Suppressor macrophage treated with lipopolysaccharide for 1 hour (primary cell): ENCODE measurements at regions not wholly inside any gene's neighbourhood (a gene's known extent, or its start where the extent isn't known, plus 50 kb on each side); places are given as distances from the start of the nearest gene placed in this dataset.

Experiments used
- DNase-seq, 3 donors: peaks; one replicate each; pipeline ENCODE4 v3.0.0-alpha.2; 2020 to 2022

GRCh38 chr13:110773480-110773879 is 60.0 kb downstream of the ING1 start:
- no peak for DNase-seq

DNA sequence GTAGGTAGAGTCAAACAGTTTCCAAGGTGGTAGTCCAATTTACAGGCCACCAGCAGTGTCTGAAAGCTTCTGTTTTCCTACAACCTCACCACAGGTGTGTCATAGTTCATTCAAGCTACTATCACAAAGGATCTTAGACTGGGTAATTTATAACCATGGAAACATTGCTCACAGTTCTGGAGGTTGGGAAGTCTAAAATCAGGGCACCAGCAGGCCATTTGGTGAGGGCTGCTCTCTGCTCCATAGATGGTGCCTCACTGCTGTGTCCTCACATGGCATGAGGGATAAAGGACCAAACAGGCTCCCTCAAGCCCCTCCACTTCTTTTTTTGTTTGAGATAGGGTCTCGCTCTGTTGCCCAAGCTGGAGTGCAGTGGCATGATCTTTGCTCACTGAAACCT is 60.6 kb downstream of the ING1 start:
- no peak for DNase-seq

DNA sequence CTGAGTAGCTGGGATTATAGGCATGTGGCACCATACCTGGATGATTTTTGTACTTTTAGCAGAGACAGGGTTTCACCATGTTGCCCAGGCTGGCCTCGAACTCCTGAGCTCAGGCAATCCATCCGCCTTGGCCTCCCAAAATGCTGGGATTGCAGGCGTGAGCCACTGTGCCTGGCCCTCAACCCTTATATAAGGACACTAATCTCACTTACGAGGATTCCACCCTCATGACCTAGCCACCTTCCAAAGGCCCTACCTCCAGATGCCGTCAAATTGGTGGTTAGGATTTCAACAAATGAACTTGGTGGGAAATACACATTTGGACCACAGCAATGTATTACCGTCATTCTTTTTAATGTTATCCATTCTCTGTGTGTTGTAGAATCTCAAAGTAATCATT is 61.0 kb downstream of the ING1 start:
- DNase-seq: no peak

- no peak for DNase-seq
These were observed 62.1 kb downstream of the ING1 start for GRCh38 chr13:110775576-110775975.

- DNase-seq: no peak
These were observed 63.8 kb downstream of the ING1 start for GRCh38 chr13:110777251-110777820.

DNA sequence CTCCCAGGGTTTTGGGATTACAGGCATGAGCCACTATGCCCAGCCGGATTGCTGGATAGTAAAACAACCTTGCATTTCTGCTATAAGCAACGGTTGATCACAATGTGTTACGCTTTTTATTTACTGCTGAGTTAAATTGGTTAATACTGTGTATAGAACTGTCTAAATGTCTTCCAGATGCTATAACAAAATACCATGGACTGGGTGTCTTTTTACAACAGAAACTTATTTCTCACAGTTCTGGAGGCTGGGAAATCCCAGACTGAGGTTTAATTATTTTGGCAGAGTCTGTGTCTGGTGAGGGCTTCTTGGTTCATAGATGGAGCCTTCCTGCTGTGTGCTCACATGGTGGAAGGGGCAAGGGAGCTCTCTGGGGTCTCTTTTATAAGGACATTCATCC is 65.5 kb downstream of the ING1 start:
- no peak for DNase-seq

DNA sequence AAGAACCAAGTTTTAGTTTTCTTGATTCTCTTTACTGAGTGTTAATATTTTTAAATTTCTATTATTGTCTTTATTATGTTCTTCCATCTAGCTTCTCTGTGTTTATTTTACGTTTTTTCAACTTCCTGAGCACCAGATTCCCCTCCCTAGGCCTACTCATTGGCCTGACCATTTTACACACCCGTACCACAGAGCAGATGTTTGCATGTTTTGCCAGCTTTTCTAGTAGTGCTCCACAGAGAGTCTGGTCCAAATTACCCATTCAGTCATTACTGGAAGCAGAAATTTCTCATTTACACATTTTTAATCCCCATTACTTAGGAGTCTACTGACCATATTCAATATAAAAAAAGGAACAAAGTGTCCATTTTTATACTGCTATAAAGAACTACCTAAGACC is 66.9 kb downstream of the ING1 start:
- no peak for DNase-seq

DNA sequence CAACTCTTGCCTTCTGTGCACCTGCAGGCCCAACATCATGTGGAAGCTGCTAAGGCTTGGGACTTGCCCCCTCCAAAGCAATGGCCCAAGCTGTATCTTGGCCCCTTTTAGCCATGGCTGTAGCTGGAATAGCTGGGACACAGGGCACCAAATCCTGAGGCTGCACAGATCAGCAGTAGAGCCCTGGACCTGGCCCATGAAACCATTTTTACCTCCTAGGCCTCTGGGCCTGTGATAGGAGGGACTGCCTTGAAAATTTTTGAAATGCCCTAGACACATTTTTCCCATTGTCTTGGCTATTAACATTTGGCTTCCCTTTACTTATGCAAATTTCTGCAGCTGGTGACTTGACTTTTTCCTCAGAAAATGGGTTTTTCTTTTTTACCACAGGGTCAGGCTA is 68.7 kb downstream of the ING1 start:
- no peak for DNase-seq

GRCh38 chr13:110784704-110785103 is 71.2 kb downstream of the ING1 start:
- DNase-seq: no peak

GRCh38 chr13:110788778-110789177 is 75.3 kb downstream of the ING1 start:
- no peak for DNase-seq

- DNase-seq: no peak
These were observed 76.4 kb downstream of the ING1 start for GRCh38 chr13:110789871-110790270.

GRCh38 chr13:110790371-110790770 is 76.9 kb downstream of the ING1 start:
- DNase-seq: no peak

- no peak for DNase-seq
These were observed 80.7 kb downstream of the ING1 start for GRCh38 chr13:110794209-110794608.

DNA sequence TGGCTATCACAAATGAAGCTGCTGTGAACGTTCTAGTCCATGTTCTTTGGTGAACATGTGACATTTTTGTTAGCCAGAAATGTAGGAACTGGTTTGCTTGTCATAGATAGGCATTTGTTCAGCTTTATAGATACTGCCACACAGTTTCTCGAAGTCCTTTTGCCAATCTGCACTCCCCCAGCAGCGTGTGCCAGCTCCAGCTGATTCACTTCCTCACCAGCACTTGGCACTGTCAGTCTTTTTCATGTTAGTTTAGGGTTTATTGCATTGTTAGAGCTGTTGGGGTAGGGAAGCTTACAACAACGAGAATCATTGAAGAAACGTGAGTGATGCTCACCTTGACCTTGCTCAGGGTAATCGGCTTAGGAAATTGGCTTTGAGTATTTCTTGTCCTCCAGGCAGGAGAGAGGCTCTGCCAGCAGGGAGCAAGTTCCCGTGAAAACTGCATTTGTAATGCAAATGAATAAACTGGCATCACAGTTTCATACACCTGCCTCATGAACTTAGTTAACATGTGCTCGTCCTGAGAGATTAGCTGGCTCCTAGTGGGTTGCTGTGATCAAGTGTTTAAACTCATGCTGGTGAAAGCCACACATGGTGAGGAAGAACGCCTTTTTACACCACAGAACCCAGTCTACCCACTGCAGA is 83.9 kb downstream of the ING1 start:
- no peak for DNase-seq

- DNase-seq: no peak
These were observed 84.8 kb downstream of the ING1 start for GRCh38 chr13:110798081-110798994.

DNA sequence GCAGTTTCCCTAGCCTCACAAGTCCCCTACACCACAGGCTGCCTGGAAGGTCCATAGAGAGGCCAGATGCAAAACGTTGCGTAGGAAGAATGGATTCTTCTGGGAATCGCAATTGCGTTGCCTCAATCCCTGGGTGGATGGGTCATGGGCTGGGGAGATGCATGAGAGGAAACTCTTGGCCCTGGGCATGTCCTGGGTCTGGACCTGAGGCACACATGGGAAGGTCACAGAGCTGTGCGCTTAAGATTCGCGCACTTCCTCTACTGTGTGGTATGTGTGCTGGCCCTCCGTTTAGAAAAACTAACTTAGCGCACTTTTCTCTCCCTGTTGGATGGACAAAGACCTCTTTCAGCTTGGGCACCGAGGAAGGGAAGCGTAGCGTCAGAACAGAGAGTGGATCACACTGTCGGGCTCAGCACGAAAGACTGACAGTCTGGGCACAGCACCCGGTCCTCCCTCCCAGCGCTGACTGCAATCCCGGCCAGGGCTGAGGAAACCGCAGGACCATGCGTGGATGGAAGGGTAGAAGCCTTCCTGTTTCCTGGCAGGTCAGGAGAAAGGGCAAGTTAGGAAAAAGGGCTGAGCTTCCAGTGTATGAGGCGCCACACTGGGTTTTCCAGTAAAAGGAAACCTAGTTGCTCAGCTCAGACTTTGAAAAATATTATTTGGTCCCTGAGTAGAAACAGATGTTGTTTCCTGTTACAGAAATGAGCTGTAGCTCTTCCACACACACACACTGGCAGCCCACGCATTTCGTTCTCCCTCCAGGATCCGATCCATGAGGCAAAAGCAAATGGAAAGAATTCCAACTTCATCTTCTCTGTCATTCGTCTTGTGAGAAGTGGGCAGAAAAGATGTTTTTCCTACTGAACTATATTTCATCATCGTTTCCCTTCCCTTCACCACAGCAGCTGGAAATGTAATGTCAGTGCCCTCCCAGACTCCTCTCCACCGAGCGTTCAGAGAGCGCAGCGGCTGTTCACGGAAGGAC is 86.0 kb downstream of the ING1 start:
- DNase-seq: peak; percentile 38 to 64 (median 57)

GRCh38 chr13:110801044-110801443 is 87.5 kb downstream of the ING1 start:
- no peak for DNase-seq

DNA sequence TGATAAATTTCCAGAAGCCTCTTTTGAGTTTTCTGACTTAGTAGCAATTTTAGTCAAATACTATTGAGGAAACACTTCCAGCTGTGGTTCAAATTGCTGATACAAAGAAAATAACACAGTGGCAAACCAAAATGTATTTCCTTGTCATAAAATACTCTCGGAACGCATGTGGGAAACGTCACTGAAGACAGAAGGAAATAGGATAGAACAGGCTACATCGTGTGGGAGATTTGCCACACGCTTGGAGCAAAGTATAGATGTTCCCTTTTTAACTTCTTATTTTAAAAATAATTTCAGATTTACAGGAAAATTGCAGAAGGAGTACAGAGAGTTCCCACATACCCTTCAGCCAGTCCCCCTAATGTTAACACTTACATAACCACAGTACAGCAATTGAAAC is 88.8 kb downstream of the ING1 start:
- no peak for DNase-seq

DNA sequence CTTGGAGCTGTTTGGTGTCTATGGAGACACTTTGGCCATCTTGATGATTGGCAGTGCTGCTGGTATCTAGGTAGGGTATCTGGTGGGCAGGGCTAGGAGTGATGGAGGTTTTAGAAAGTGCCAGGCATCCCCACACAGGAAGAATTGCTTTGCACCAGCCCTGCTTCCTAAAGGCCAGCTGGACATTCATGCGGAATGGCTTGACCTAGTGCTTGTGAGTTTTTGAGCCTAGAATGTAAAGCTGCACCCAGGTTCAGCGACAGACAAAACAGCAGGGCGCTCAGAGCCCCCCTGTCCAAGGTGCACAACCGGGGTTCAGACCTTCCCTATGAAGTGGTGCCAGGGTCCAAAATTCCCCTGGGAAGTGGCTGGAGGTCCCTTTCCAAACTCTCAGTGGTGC is 93.1 kb downstream of the ING1 start:
- DNase-seq: no peak

DNA sequence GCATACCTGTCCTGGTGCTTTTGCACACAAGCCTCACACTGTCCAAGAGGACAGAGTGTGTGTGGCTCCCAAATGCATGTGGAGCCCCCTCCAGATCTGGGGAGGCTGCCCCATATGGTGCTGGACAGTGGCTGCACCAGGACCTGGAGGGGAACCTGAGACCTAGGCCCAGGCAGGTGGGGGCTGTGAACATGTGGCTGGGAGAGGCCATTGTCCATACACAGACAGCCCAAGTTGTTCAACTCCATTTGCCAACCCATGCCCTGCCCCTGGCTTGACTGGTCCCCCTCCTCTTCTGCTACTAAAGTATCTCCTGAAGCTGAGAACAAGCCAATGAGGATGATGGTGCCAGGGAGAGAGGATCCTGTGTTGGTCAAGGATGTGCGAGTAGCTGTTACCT is 94.0 kb downstream of the ING1 start:
- DNase-seq: no peak

DNA sequence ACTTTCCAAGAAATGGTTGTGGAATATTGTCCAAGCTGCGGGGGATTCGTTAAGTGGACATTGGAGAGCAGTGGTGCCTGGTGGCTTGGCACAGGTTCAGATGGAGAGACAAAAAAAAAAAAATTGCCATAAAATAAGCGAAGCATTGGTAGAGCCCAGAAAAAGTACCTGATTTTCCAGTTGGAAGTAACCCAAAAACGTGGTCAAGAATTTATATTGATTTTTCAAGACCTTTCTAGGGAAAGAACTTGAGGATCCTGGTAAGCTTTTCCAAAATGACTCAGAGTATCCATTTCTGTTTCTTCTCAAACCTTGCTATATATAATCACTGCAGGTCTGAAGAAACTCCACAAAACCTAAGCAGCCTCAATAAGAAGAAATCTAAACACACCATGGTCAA is 94.6 kb downstream of the ING1 start:
- DNase-seq: no peak

DNA sequence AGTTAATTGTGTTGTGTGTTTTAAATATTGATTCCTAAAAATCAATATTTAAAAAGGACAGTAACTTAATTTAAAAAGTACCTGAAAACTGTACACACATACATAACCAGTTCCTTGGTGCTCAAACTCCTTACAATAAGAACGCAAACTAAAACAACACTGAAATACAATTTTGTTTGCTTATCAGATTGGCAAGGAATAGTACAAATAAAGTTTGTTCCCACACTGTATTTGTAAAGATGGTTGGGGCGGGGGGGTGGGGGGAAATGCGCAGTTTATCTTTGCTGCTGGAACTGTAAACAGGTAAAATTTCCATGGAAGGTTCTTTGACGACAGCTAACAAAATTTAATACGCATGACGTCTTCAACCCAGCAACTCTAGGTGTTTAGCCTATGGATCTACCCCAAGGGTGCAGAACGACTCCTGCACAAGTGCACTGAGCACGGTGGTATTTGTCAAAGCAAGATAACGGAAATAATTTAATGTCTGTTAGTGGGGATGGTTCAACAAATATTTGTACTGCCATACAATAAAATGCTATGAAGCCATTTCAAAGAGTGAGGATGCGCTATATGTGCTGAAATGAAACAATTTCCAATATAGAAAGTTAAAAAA is 96.5 kb downstream of the ING1 start:
- no peak for DNase-seq
